HG03378 (cell line): ENCODE measurements at regions not wholly inside any gene's neighbourhood (a gene's known extent, or its start where the extent isn't known, plus 50 kb on each side); places are given as distances from the start of the nearest gene placed in this dataset.

Source experiments
- ATAC-seq: cut with Tn5 transposase; IDR thresholded peaks from one replicate; pipeline ENCODE4 v1.9.1; 2021; ENCODE audit warnings: mild to moderate bottlenecking, moderate library complexity; ENCODE audit not compliant: unreplicated experiment

DNA sequence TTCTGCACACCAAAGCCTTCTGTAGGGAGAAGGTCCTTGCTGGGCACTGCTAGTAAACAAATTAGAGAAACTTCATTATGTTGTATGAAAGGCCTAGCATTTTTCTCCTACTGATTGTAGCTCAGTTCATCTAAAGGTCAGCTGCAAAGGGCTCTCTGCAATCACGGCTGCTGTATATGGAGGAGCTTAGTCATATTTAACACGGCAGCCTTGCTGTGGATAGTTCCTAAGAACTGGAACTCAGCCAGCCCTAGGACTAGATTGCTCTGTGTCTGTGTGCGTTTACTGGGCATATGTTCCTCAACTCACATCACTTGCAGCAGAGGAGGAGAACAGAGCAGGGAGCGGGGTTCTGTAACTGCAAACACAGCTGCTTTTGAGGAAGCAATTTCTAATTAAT, 1103.9 kb upstream of the KLHL29 start:
- no peak for ATAC-seq

DNA sequence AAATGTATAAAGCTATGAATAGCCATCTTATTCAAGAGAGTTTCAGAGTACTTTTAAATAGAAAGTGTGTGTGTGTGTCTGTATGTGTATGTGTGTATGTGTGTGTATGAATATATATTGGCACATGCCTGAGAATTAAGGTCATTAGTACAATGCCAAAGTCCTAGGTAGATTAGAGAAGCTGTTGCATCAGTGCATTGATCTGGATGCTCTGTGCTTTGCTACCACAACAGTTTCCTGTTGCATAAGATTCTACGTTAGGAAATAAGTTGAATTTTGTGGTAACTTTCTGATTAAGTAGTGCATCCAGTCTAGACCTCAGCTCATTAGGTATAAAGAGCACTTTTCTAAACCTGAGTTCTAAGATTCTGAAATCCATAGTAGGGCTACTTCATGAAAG, 1102.8 kb upstream of the KLHL29 start:
- no peak for ATAC-seq

DNA sequence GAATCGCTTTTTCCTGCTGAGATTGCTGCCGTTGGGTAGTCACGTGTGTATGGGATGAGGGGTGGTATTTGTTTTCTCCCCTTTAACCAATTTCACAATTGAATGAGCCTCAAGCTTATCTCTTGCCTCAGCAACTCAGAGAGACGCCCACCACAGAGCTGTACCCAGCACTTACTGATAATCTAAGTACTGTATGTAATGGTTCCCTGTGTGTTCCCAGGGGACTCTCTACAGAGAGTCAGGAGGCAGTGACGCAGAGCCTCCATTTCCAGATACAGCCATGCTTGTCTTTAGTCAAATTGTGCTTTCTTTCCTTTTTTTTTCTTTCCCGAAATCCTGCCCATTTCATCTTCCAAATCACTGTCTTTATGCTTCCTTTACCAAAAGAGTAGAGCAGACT, 1102.1 kb upstream of the KLHL29 start:
- ATAC-seq: no peak

DNA sequence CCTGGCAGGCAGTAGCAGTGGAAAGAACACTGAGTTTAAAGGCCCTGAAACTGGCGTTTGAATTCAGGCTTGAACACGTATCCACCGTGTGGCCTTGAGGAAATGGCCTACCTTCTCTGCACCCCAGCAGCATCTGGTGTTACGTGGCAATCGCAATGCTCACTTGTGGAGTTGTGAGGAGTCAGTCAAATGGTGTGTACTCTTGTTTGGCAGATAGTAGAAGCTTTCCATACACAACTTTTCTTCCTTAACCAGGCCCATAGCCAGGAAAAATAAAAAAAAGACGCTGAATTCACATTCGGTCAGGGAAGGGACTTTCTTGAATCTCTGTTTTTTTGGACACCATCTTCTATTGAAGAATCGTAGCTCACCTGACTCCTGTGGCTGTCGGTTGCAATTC, 1101.5 kb upstream of the KLHL29 start:
- no peak for ATAC-seq

DNA sequence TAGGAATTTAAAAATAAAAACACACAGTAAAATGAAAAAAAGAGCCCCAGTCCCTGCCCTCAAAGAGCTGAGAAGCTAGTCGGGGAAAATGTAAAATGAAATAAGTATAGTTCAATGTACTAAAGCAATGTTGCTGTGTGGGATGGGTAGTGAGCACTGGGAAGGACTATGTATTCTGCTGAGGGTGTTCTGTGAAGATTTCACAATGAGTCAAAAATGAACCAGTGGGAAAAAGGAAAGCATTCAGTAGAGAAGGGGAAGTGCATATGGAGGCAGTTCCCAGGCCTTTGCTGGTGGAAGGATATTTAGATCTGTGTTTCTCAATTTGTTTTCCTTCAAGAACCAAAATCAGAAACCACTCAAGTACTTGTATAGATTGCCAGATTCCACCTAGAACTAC, 1094.7 kb upstream of the KLHL29 start:
- no peak for ATAC-seq

DNA sequence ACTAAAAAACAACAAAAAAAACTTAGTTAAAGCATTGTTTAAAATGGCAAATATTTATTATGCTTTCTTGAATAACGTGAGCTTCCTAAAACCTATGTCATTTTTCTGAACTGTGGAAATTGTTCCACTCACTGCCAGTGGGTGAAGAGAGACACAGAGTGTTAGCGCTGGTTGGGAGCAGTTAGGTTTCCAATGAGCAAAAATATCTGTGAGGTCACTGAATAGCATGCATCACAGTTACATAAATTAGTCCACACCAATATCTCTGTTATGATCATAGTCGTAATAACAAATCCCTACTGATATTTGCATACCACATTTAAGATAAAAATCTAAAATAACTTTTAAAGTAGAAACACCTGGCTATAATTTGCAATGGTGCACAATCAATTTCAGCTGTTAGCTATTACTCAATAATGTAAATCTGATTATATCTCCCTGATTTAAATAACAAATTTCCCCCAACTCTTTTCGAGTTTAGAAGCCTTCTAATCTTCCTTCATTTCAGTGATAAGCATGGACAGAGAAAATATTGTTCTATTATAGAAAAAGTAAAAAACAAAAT, 1094.0 kb upstream of the KLHL29 start:
- ATAC-seq: no peak

DNA sequence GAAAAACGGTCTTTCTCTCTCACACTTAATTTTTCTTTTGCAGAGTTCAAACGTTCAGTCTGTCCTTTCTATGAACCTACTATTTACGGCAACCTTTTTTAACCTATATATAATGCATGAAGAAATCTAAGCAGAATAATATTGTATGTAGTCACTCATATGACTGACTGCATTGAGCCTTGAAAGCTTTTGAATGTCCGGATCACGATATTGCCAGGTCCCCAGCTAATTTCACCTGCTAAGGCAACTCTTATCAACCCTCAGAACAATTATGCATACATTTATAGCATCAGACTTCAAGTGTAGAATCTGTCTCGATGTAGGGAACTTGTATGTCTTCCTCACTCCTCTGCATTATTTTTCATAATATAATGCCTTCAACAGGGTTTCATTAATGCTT, 1083.8 kb upstream of the KLHL29 start:
- ATAC-seq: no peak

DNA sequence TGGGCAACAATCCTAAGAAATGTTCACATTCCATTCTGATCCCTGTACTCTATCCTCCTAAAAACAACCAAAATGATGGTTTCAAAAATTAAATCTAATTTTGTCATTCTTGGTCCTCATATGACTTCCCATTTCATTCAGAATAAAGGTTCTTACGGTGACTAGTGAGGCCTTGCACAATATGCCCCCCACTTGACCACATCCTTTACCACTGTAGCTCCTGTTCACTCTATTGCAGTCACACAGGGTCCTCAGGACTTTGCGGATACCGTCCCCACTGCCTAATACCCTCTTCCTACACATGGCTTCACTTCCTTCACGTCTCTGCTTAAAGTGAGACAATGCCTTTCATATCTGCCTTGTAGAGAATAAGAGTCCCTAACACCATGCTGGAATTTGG, 1058.7 kb upstream of the KLHL29 start:
- ATAC-seq: no peak

DNA sequence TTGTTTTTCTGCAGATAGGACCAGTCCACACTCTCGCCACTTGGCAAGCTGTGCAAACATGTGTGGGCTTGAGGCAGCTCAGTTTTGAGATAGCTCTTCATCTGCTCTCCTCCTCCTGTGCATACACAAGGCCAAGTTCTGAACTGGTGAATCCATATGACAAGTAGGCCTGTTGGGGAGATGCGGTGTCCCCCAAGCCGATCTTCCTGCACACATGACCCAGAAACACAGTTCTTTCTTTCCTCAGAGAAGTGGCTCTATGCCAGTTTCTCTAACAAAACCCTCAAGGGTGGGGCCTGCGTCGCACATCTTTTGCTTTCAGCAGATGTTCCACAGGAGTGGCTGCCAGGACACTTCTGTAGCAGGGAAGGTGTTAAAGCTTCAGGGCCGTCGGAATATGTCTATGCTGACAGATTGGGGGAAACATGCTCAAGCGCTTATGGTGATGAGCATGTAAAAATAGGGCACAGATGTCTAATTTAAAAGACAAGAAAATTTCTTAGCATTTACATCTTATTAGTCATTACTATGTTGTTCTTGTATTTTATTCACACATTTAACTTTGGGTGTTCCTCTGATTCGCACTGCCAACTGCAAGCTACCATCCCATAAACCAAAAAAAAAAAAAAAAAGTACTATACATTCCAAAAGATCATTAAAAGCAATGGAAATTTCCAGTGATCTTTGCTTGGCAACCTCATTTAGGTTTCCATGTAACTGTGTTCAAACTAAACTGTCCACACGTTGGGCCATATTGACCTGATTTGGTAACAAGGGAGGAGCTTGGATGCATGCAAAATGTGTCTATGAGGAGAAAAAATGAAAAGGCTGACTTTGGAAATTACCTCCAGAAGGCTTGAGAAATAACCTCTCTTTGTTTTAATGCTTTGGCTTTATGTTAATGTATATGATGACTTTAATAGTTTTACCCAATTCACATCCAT, 1055.5 kb upstream of the KLHL29 start:
- no peak for ATAC-seq

DNA sequence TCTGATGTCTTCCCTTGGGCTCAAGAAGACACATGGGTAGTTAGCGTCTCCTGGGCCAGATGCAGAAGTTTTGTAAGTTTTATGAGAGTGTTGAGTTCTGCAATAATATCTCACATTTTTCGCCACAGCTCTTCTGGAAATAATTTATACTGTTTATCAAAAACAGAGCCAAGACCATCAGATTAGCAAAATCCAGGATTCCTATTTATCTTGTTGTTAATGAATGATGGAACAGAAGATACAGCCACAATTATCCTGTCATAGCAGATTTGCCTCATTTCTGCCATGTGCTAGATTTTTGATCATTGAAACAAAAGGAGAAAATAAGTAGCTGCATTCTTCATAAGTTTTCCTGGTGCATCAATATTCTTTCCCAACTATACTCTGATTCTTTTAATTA, 1048.6 kb upstream of the KLHL29 start:
- no peak for ATAC-seq

DNA sequence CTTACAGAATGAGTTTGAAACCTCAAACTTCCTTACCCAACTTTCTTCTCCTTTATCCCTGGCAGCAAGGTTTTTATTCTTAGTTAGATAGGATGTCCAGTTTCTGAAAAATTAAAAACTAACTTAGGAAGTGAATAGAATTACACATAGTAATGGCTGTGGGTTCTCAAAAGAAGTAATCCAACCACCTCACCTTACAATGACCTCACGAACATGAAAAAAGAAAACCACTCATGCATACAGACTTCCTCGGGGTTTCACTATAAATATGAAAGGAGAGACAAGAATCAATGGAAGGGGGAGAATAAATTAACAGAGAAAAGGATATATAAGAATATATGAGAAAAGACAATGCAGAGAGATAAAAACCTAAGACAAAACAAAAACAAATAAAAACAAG, 1044.3 kb upstream of the KLHL29 start:
- no peak for ATAC-seq

DNA sequence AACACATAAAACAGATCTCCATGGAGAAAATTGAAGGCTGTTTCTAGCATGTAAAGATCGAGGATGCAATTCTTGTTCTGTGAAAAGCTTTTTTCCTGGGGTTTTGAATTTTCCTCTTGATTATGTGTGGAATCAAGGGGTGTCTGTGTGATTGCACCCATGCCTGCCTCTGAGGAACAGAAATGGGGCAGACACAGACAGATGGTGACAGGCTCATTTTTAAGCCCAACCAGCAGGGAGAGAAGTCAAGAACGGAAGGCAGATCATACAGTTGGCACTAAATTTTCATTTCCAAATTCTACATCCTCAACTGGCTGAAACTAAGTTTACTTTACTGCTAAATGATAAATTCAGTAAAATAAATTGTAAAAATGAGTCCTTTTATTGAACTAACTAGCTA, 1037.7 kb upstream of the KLHL29 start:
- no peak for ATAC-seq

DNA sequence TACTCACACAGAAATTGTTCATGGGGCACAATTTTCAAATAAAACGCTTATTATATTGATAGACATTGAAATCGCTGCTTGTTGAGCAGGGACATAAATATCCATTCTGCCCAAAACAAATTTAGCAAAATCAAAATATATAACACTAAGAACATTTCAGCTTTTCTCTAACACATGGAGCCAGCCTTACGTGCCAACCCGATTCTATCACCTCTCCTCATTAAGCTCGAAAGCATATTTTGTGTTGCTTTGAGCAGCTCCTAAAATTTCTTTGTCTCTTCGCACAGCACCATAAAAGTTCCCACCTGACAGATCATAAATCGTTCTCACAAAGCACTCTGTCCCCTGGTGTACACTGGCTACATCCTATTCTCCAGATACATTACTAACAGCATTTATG, 1034.4 kb upstream of the KLHL29 start:
- no peak for ATAC-seq

DNA sequence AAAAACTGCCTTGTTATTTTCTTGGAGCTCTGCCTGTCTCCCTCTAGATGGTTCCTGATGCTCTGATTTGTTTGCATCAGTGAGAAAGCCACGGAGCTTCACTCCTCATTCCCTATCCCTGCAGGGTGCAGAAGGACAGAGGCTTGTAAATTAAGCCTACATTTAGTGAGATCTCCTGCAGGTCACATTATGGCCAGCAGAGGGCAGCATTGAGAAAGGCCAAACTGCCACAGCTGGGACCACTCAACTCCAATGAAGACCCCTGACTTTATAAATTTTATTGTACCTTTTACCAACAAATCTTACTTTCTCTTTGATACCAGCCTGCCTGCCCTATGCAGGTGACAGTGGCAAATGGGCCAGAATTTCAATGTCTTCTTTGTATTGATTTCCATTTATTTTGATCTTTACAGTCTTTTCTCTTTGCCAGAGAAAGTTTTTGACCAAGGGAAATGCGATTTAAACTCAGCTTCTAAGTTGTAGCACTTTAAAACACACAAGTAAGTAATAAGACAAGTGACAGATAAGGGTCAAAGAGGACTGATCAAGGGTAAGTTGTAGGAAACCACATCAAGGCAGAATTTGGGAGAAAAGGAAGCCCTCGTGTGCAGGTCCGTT, 1029.1 kb upstream of the KLHL29 start:
- ATAC-seq: peak; percentile 70

DNA sequence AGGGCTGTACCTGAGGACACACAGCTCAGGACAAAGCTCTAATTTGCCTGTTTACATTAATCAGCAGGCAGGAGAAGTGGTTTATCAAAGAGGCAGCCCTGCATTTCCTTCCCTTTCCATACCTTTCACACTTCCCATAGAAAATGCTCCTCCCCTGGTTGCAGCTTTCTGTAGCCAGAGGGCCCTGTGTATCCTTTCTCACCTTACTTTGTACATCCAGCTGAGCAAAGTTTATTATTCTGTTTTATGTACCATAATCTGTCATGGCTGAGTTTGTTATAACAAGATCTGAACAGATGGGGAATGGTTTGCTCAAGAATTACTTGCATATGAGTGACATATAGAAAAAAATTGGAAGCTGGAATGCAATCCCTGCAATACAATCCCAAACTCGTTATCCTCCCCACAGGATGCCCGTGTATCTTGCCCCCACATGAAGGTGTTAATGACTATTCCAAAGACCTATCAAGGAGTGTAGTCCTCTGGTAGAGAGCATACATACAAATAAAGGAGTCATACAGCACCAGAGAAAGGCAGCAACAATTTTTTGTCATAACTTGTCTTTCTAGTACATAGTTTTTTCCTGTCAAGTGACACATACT, 1025.8 kb upstream of the KLHL29 start:
- no peak for ATAC-seq

DNA sequence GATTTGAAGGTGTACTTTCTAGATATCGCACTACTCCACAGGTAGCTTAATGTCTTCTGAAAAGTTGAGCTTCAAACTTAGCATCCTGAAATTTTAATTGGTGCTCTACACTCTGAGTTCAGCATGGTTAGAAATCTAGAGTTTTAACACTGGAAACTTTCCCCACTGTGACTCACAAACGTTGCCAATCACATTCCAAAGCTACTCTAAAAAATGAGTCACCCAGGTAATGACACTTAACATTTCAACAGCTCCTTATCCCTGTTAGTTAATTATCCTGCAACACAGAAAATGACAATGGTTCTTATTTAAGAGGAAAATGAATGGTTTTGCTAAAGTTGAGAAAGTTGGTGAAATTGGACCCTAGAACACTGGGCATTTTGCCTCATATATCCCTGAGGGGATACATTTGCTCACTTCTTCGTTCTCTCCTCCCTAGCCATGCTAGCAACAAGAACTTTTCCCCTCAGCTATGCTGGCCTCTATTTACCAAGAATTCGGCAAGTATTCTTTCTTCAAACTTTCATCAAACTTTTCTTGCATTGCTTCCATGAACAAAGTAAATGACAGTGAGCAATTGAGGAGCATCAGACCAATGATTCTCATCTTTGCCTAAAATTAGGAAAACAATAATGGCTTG, 1024.1 kb upstream of the KLHL29 start:
- ATAC-seq: no peak

DNA sequence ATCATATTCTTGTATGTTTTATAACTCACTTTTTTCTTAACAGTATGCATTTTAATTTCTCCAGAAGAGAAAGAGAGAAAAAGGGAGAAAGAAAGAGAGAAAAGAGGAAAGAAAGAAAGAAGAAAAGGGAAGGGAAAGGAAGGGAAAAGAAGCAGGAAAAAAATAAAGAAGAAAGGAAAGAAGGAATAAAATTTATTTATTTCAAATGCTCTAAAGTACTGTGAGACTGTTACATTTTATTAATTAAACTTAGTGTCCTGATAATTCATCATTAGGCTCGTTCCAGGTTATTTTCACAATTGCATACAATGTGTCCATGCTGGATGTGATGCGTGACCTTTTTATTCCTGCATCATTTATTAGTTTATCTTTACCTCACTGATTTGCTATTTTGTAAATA, 1023.4 kb upstream of the KLHL29 start:
- ATAC-seq: no peak

DNA sequence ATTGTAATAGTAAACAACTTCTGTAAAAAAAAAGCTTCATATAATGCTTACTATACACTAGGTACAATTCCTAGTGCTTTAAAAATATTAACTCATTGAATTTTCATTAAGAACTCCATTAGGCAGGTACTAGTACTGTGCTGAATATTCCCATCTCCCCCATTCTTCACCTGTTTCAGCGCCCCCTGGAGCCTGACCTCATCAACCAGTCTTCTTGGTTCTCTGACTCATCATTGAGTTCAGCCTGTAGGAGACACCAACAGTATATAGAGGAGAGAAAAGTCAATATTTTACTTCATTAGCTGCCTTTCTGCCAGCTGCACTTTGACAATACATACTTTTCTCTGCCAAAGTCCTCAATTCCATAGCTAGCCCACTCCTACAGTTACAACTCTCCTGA, 1009.9 kb upstream of the KLHL29 start:
- no peak for ATAC-seq

DNA sequence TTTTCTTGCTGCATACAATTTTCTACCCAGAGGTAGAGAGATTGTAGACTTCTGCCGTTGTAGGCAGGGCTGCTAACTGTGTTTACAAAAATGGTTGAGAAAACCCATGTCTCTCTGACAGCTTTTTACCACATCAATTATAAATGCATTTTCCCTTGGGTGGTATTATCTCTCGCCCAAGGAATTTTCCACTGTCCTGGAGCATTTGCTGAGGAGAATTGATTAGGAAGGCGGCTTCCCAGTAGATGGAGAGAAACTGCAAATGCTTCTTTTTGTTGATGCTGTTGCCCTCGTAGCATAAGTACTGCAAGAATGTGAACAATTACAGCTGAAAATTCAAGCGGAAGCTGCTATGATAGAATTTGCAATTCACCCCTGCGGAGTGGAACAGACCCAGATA, 1007.7 kb upstream of the KLHL29 start:
- ATAC-seq: no peak

DNA sequence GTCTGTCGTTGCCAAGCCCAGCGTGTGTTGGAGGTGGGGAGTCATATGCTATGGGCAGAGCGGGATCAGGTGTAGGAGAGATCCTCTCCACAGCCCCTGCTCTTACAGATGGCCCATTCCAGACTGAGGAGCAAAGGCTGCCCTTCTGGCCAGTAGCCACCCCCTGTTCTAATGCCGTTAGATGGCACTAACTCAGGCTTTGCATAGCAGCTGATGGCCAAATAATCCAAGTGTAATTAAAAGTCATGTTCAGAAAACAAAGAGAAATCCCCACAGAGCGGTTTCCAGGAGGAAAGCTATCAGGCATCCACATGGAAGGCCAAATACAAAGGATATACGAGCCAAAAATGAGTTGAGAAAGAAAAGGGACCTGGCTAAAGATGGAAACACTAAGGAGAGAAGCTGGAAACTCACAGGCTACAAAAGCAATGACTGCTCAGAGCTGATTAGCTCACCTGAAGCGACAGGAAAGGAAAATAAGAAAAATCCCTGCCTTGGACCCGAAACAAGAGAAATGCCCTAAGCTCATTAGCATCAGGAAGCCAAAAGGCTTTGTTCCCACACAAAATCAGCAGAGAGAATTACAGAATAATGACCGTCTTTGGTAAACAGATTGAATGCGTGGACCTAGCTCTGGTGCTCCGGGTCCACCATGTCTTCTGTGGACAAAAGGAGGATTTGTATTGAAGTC, 1002.4 kb upstream of the KLHL29 start:
- ATAC-seq: no peak

DNA sequence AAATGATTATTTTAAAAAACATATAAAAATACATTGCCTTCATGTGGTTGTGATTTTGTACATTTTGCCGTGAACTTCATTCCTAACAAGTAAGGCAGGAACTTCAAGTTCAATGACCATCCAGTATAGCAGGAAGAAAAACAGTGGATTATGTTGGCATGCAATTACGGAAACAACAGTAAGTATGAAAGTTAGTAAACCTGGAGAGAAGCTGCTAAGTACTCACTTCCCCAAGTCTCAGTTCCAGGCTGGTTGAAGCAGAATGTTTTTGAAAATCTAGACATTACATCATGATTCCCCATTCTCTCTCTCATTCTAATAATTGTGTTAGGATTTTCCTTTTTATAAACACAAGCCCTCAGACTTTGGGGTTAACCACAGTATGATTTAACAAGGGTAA, 987.1 kb upstream of the KLHL29 start:
- ATAC-seq: no peak
